ENCODE measurements at regions not wholly inside any gene's neighbourhood (a gene's known extent, or its start where the extent isn't known, plus 50 kb on each side); places are given as distances from the start of the nearest gene placed in this dataset.
"Not testable (repeated sequence)": the region's sequence is repeated elsewhere in the genome, so short reads cannot be mapped to it uniquely, and the experiment has no call there.

GRCh38 chr1:30135698-30136097, 587.7 kb downstream of the MATN1 start:
- peaks cover 1% of the 10 kb centered on the region for H3K27me3 Mint-ChIP-seq (ENCODE audit: unreplicated experiment)

GRCh38 chr1:30134466-30135217, 588.7 kb downstream of the MATN1 start:
- no peak for TF ChIP-seq CTCF (IDR thresholded peaks at IDR 0.05; ENCODE audit: unreplicated experiment)
- Mint-ChIP-seq H3K27ac (ENCODE audit: unreplicated experiment) (no peak overlapping the region), H3K27me3 (ENCODE audit: unreplicated experiment) (peaks cover 4% of the 10 kb centered on the region), H3K36me3 (ENCODE audit: low read depth, unreplicated experiment) (no peaks in the 10 kb centered on the region), H3K9me3 (ENCODE audit: unreplicated experiment) (no peaks in the 10 kb centered on the region), H3K4me1 (ENCODE audit: unreplicated experiment) (peaks cover 6% of the 10 kb centered on the region), H3K4me3 (ENCODE audit: unreplicated experiment) (no peak overlapping the region)
- no peak for DNase-seq (ENCODE audit: low spot score)

More at GRCh38 chr1:30135698-30136097, 587.7 kb downstream of the MATN1 start:
- H3K4me1 Mint-ChIP-seq (ENCODE audit: unreplicated experiment): peaks cover 2% of the 10 kb centered on the region
- no peak for DNase-seq (ENCODE audit: low spot score)
- no peak for TF ChIP-seq CTCF (IDR thresholded peaks at IDR 0.05; ENCODE audit: unreplicated experiment)
- no peaks in the 10 kb centered on the region for H3K9me3 Mint-ChIP-seq (ENCODE audit: unreplicated experiment)
- H3K27ac Mint-ChIP-seq (ENCODE audit: unreplicated experiment): no peak overlapping the region
- H3K4me3 Mint-ChIP-seq (ENCODE audit: unreplicated experiment): no peak overlapping the region
- H3K36me3 Mint-ChIP-seq (ENCODE audit: low read depth, unreplicated experiment): no peaks in the 10 kb centered on the region

GRCh38 chr1:30133414-30134055, 589.9 kb downstream of the MATN1 start:
- H3K9me3 Mint-ChIP-seq (ENCODE audit: unreplicated experiment): no peaks in the 10 kb centered on the region
- peaks cover 6% of the 10 kb centered on the region for H3K4me1 Mint-ChIP-seq (ENCODE audit: unreplicated experiment)
- no peak for DNase-seq (ENCODE audit: low spot score)
- H3K4me3 Mint-ChIP-seq (ENCODE audit: unreplicated experiment): no peak overlapping the region
- no peak overlapping the region for H3K27ac Mint-ChIP-seq (ENCODE audit: unreplicated experiment)
- H3K27me3 Mint-ChIP-seq (ENCODE audit: unreplicated experiment): peaks cover 4% of the 10 kb centered on the region
- H3K36me3 Mint-ChIP-seq (ENCODE audit: low read depth, unreplicated experiment): no peaks in the 10 kb centered on the region
- no peak for TF ChIP-seq CTCF (IDR thresholded peaks at IDR 0.05; ENCODE audit: unreplicated experiment)

- no peak for DNase-seq (ENCODE audit: low spot score)
- H3K36me3 Mint-ChIP-seq (ENCODE audit: low read depth, unreplicated experiment): no peaks in the 10 kb centered on the region
- no peaks in the 10 kb centered on the region for H3K9me3 Mint-ChIP-seq (ENCODE audit: unreplicated experiment)
These were observed 590.6 kb downstream of the MATN1 start for GRCh38 chr1:30132602-30133286.

GRCh38 chr1:30130566-30130965, 592.8 kb downstream of the MATN1 start:
- H3K4me3 Mint-ChIP-seq (ENCODE audit: unreplicated experiment); H3K27ac Mint-ChIP-seq (ENCODE audit: unreplicated experiment); H3K36me3 Mint-ChIP-seq (ENCODE audit: low read depth, unreplicated experiment); DNase-seq (ENCODE audit: low spot score); H3K9me3 Mint-ChIP-seq (ENCODE audit: unreplicated experiment); H3K4me1 Mint-ChIP-seq (ENCODE audit: unreplicated experiment); H3K27me3 Mint-ChIP-seq (ENCODE audit: unreplicated experiment): not testable (repeated sequence)

More at GRCh38 chr1:30132602-30133286, 590.6 kb downstream of the MATN1 start:
- Mint-ChIP-seq H3K27me3 (ENCODE audit: unreplicated experiment) (peaks cover 4% of the 10 kb centered on the region), H3K4me1 (ENCODE audit: unreplicated experiment) (peaks cover 6% of the 10 kb centered on the region), H3K4me3 (ENCODE audit: unreplicated experiment) (no peak overlapping the region), H3K27ac (ENCODE audit: unreplicated experiment) (no peak overlapping the region)
- no peak for TF ChIP-seq CTCF (IDR thresholded peaks at IDR 0.05; ENCODE audit: unreplicated experiment)

Measured in endothelial cell (in vitro differentiated cells).